Adrenal gland (tissue), 5 donors: ENCODE measurements at regions not wholly inside any gene's neighbourhood (a gene's known extent, or its start where the extent isn't known, plus 50 kb on each side); places are given as distances from the start of the nearest gene placed in this dataset.

ENCODE experiments used
- POLR2A ChIP-seq, 2 donors: fragments of 450-650 bp; IDR thresholded peaks; one replicate each; pipeline ENCODE4 v1.6.1; 2017; ENCODE audit warnings: antibody characterized with exemption in 2 of 2, mild to moderate bottlenecking in 2 of 2, moderate library complexity in 1 of 2
- TF ChIP-seq, protein P1 (sequence below), 6 experiments: fragments of 450-650 bp in 4 of 6; fragments of 200-600 bp in 2 of 6; sonication (generic) in 1 of 6; IDR thresholded peaks; 1 replicate in 5 of 6; 2 replicates in 1 of 6; pipeline versions ENCODE4 v1.5.1 to v1.8.0; 2016 to 2021; ENCODE audit warnings: antibody characterized with exemption in 6 of 6, mild to moderate bottlenecking in 2 of 6, moderate library complexity in 1 of 6
- donor health status: DM: no; HTN: no; CAD: no.

DNA sequence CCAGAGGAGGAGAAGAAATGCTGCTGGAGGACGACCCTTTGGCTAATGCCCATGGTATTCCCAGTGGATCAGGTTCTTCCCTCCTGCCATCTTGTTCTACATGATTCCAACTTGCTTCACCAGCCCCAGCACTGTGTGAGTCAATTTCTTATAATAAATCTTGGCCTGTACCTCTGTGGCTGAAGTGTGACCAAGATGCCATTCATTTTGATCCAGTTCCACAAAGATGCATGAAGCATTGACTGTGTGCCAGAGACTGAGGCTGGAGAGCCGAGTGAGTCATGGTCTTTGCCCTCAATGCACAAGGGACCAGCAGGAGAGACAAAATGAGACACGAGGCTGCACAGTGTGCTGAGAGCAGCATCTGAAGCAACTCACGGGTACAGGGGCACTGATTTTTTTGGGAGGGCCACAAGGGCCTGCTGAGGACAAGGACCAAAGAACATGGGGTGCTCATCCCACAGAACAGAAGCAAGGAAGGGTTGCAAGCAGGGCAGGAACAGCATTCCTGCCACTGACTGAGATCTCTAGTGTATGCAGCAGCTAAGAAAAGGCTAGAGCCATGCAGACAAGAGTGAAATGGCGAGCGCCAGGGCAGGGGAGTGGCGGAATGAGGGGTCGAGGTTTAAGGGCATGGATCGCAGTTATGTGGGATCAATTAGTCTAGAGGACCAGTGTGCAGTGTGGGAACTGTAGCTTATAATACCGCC lies 207.0 kb downstream of the THBS2 start:
- TF ChIP-seq, protein P1, sequence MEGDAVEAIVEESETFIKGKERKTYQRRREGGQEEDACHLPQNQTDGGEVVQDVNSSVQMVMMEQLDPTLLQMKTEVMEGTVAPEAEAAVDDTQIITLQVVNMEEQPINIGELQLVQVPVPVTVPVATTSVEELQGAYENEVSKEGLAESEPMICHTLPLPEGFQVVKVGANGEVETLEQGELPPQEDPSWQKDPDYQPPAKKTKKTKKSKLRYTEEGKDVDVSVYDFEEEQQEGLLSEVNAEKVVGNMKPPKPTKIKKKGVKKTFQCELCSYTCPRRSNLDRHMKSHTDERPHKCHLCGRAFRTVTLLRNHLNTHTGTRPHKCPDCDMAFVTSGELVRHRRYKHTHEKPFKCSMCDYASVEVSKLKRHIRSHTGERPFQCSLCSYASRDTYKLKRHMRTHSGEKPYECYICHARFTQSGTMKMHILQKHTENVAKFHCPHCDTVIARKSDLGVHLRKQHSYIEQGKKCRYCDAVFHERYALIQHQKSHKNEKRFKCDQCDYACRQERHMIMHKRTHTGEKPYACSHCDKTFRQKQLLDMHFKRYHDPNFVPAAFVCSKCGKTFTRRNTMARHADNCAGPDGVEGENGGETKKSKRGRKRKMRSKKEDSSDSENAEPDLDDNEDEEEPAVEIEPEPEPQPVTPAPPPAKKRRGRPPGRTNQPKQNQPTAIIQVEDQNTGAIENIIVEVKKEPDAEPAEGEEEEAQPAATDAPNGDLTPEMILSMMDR (IDR thresholded peaks at IDR 0.05) = no peak
- TF ChIP-seq POLR2A (IDR thresholded peaks at IDR 0.05) = no peak
